GM19372 (cell line): ENCODE measurements at regions not wholly inside any gene's neighbourhood (a gene's known extent, or its start where the extent isn't known, plus 50 kb on each side); places are given as distances from the start of the nearest gene placed in this dataset.

ENCODE experiments used
- ATAC-seq: cut with Tn5 transposase; IDR thresholded peaks from one replicate; pipeline ENCODE4 v1.9.1; 2021; ENCODE audit warnings: mild to moderate bottlenecking, low read depth, moderate library complexity; ENCODE audit not compliant: unreplicated experiment

DNA sequence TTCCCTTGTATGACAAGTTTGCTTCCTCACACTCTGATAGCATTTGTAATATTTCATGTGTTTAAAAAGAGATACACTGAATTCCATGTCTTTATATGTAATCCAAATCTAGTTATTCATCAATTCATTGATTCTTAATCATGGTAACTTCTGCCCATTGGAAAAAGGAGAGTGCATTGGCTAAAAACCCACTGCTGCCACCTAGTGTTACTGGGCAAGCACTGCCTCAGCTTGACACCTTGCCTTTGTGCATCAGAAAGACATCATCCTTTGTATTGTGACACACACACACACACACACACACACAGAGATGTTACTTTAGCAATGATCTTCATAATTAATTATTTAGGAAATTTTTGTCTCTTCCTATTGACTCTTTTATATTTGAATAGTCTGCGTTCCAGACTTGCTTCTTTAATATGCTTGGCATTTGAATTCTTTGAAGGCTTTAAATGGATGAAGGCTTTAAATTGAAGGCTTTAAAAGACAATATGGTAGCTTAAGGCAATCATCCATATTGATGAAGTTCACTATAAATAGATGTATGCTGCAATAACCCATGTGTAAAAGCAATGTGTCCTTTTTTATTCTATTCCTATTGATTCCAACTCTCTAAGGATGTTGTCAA is 414.2 kb upstream of the CHST9 start:
- peak; percentile 84 for ATAC-seq

DNA sequence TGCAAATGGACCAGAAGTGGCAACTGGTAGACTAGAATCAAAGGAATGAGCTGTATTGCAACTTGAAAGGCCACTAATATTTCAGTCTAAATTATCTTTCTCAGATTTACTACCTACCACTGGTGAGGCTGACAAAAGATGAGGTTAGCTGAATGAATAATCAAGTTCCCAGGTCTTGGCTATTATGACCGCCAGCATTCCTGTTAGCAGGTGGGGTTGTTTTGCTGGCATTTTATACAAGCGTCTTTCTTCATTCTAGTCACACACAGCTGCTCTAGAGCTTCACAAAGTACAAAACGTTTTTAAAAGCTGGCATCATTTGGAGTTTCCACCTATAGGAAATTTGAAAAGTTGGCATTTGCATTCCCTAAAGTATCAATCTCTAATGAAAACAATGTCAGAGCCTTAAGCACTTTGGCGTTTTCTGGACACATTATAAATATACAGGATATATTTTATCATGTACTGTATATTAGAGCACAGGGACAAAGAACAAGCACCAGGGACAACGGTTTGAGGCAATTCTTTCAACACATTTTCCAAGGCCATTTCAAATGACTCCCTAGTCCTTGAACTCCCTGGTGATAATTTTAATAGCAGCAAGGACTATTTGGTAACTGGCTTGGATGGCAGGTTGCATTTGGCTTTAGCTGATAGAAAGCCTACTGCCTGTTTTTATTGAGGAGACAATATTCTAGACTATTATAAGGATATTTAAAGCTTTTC is 410.2 kb upstream of the CHST9 start:
- no peak for ATAC-seq

DNA sequence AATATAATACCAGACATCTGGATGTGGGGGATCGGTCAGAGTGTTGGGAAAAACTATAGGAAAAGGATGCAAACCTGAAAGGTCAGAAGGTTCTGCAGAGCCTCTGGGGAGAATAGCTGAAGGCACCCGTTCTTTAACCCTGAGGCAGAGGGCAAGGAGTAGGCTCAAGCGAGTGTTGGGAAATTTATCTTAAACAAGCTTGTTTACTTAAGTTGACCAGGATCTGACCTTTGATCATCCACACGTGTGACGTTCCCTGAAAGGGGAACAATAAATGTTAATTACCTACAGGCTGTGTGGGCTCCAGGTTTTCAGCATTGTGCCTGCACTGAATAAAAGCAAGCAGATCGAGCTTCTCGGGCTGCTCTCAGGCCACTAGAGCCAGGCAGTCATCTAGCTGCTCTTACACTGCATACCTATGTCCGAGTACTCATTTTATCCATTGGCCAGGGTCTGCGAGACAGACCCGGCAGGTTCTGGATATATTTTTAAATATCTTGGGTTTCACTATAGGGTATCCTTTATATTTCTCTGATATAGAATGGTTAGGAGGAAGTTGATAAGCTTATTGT is 400.6 kb upstream of the CHST9 start:
- ATAC-seq: no peak

DNA sequence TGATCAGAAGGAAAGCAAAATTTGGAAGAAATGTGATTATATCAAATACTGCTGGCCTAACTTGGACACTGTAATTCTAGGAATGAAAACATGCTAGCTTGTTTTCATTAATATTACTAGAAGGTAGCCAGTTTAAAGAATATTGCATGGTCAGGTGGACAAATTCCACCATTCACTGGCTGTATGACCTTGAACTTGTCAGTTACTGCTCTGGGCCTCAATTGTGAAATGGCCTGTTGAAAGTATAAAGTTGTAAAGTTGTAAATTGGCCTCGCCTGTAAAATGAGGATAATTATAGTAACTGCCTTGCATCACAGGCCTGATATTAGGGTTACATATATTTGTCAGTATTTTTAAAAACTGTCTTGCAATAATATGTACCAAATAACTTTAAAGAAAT is 398.4 kb upstream of the CHST9 start:
- ATAC-seq: no peak

DNA sequence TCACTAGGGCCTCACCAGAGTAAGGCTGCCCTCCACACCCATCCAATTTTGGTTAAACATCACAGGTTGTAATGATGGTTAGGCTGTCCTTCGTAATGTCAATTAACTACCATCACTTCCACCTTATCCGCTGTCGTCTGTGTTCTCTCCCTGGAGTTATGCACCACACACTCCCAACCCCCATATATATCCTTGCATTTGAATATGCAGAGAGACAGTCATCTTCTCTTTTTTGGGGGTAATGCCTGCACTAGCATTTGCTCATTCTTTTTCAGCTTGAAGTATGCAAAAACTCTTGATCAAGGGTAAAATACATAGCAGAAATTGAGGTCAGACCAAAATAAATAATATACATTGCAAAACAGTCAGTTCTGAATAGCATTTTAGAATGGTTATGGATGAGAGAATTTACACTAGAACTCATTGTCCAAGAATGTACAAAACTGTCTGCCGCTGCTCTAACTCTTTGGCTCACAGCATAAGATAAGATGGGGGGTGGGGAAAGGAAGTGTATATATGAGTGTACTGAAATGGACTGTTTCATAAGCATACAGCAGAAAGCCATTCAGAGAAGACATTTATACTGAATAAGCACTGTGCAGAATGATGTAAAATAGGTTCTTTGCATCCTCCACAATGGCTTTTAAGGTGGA is 397.8 kb upstream of the CHST9 start:
- ATAC-seq: no peak

DNA sequence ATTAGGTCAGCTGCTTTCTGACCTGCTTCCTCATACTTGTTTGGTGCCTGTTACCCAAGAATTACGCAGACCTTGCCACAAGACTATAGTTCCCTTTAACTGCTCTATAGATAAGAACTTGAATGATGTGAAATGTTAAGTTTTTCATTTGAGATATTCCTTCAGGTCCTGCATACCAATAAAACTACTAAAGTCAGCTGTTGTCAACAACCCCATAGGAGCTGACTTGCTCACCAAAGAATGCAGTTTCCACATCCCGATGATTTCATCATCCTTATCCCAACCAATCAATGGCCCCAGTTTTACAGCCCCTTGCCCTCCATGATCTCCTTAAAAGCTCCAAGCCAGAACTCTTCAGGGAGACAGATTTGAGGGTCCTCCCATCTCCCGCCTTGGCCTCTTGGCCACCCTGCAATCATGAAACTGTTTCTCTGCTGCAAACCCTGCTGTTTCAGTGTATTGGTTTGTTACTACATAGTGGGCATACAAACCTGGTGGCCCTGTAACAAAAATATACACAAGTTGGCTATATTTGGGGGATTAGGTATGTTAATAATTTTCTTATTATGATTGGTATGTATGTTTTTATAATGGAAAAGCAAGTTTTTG is 396.3 kb upstream of the CHST9 start:
- no peak for ATAC-seq

GRCh38 chr18:27579364-27579763 is 394.3 kb upstream of the CHST9 start:
- ATAC-seq: no peak

DNA sequence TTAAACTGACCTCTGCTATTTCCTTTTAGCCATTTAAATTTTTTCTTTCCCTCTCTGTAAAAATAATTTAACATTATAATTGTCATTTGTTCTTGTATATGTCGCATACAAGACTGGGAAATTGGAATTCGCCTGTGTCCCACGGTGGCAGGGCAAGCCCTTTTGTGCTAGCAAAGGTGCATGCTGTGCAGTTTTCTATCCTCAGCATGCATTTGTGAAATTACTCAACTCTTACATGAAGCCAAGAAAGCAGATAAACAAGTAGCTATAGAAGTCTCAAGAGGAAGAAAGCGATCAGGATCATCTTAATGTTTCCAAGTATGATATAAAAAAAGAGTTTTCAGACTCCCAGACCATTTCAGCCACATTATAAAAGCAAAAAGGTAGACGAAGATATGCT is 392.6 kb upstream of the CHST9 start:
- ATAC-seq: no peak

- no peak for ATAC-seq
Observed at GRCh38 chr18:27577265-27577664, 392.2 kb upstream of the CHST9 start.

- ATAC-seq: no peak
Observed at GRCh38 chr18:27567434-27567833, 382.3 kb upstream of the CHST9 start.

GRCh38 chr18:27564066-27564465 is 379.0 kb upstream of the CHST9 start:
- no peak for ATAC-seq

- ATAC-seq: no peak
Observed at GRCh38 chr18:27558388-27559155, 373.5 kb upstream of the CHST9 start.

DNA sequence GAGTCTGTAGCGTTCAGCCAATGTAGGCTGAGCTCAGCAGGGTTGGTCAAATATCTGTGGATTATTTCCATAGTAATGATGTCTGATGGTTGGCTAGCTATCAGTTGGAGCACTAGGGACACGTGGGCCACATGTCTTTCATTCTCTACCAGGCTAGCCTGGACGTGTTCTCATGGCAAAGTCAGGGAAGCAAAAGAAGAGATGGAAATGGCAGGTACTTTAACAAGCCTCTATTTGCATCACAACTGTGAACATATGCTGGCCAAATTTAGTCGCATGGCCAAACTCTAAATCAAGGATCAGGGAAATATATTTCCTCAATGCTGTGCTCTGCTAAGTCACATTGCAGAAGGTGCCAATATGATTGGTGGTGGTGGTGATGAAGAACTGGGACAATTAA is 371.6 kb upstream of the CHST9 start:
- no peak for ATAC-seq

GRCh38 chr18:27549335-27550039 is 364.4 kb upstream of the CHST9 start:
- ATAC-seq: no peak

- no peak for ATAC-seq
Observed at GRCh38 chr18:27546991-27547390, 361.9 kb upstream of the CHST9 start.

GRCh38 chr18:27544206-27544605 is 359.1 kb upstream of the CHST9 start:
- no peak for ATAC-seq

- ATAC-seq: no peak
Observed at GRCh38 chr18:27541293-27541692, 356.2 kb upstream of the CHST9 start.

DNA sequence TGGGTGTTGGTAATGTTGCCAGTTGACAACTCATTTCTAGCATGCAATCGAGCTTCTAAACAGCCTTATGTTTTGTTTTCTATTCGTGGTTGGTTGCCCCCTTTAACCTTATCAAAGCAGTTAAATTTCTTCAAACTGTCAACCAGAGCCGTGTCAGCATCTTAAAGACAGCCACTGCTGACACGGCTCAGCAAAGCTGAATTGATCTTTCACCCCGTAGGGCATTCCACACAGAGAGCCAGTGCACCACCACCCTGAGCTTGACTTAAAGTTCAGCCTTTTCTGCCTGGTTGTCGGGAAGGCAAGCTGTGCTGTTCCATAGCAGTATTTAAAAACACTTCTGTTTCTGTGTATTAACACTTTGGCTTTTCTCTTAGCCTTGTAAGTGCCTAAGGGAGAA is 355.0 kb upstream of the CHST9 start:
- no peak for ATAC-seq

DNA sequence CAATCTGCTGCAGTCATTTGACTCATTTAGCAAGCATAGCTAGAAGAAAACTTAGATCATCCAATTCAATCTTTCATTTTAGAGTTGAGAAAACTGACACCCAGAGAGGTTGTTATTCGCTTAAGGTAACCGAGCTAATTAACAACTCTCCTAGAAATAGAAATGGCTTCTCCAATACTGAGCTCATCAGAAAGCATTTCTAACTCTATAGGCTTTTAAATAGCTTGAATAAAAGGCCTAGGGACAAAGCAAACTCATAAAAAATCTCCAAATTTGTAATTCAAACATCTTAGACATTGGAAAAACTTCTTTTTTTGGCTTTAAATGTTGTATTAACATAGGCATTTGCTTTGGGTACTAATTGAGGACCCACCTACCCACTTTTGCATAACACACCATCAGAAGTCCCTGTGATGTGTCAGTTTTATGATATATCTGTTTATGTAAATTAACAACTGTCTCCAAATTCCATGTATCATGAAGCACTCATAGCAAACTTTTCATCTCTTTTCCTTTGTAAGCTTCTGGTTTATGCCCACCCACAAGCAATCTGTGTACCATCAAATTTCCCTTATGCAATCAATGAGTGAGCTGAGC is 343.9 kb upstream of the CHST9 start:
- no peak for ATAC-seq
